Ascending aorta (tissue), 2 donors: ENCODE measurements at regions not wholly inside any gene's neighbourhood (a gene's known extent, or its start where the extent isn't known, plus 50 kb on each side); places are given as distances from the start of the nearest gene placed in this dataset.

Experiments used
- DNase-seq, 2 donors: peaks; one replicate each; pipeline ENCODE4 v3.0.0-alpha.2; 2019; ENCODE audit warnings: low spot score in 2 of 2
- H3K27ac ChIP-seq, 2 donors: fragments of 200-600 bp; sonication (generic); one replicate each; pipeline ENCODE4 v1.5.1; 2016 to 2017; ENCODE audit warnings: mild to moderate bottlenecking in 1 of 2
- H3K27me3 ChIP-seq: fragments of 200-600 bp; sonication (generic); one replicate; pipeline ENCODE4 v1.5.1; 2017
- H3K36me3 ChIP-seq, 2 donors: fragments of 200-600 bp; sonication (generic); one replicate each; pipeline ENCODE4 v1.5.1; 2016
- H3K4me1 ChIP-seq, 2 donors: fragments of 200-600 bp; sonication (generic); one replicate each; pipeline ENCODE4 v1.5.1; 2016 to 2017; ENCODE audit warnings: mild to moderate bottlenecking in 1 of 2
- H3K4me3 ChIP-seq, 2 donors: fragments of 200-600 bp; sonication (generic); one replicate each; pipeline ENCODE4 v1.5.1; 2016 to 2017; ENCODE audit warnings: mild to moderate bottlenecking in 1 of 2
- H3K9me3 ChIP-seq, 2 donors: fragments of 200-600 bp; sonication (generic); one replicate each; pipeline ENCODE4 v1.5.1; 2016
- CTCF ChIP-seq, 3 experiments: fragments of 200-600 bp in 2 of 3; fragments of 450-650 bp in 1 of 3; sonication (generic) in 2 of 3; IDR thresholded peaks; one replicate each; pipeline ENCODE4 v1.5.1; 2016 to 2019; ENCODE audit warnings: antibody characterized with exemption in 3 of 3, mild to moderate bottlenecking in 1 of 3, moderate library complexity in 1 of 3
- intact Hi-C: fragments of 100-400 bp; cut with DNase I; formaldehyde crosslinking; loops from one replicate; pipeline ENCODE4 v1.15.1; 2023

GRCh38 chr3:194069421-194070219 is 66.3 kb upstream of the HES1 start:
- Histone ChIP-seq H3K36me3 (no peaks in the 10 kb centered on the region), H3K27ac (no peak overlapping the region), H3K27me3 (no peaks in the 10 kb centered on the region), H3K4me3 (no peak overlapping the region), H3K4me1 (peaks cover 6 to 10% of the 10 kb centered on the region in 2 donors), H3K9me3 (peaks cover 0 to 18% of the 10 kb centered on the region in 2 donors)
- no peak for DNase-seq
- intact Hi-C loops = loop anchor here (5.0 to 10.0 kb wide), 2 partner anchors 208 to 1475 kb away; partner anchors contain the start of gene PPP1R2
- no peak for TF ChIP-seq CTCF (IDR thresholded peaks at IDR 0.05)

- intact Hi-C loops = loop anchor here (5.0 to 10.0 kb wide), 2 partner anchors 207 to 1475 kb away; partner anchors contain the start of gene PPP1R2
- Histone ChIP-seq H3K36me3 (no peaks in the 10 kb centered on the region), H3K27me3 (no peaks in the 10 kb centered on the region), H3K27ac (peak overlapping the region; percentile 74 to 86), H3K4me3 (peak overlapping the region; percentile 53 to 76), H3K9me3 (peaks cover 0 to 18% of the 10 kb centered on the region in 2 donors), H3K4me1 (peaks cover 6 to 10% of the 10 kb centered on the region in 2 donors)
- TF ChIP-seq CTCF (IDR thresholded peaks at IDR 0.05) = no peak
- no peak for DNase-seq
These were observed 65.7 kb upstream of the HES1 start for GRCh38 chr3:194070220-194070633.

- Histone ChIP-seq H3K36me3 (no peaks in the 10 kb centered on the region), H3K9me3 (peaks cover 0 to 18% of the 10 kb centered on the region in 2 donors), H3K4me3 (peak overlapping the region; percentile 53 to 76), H3K4me1 (peaks cover 6 to 10% of the 10 kb centered on the region in 2 donors), H3K27ac (peak overlapping the region; percentile 74 to 86), H3K27me3 (no peaks in the 10 kb centered on the region)
- DNase-seq = peak; percentile 37 to 95
- no peak for TF ChIP-seq CTCF (IDR thresholded peaks at IDR 0.05)
- intact Hi-C loops = loop anchor here (1.0 to 10.0 kb wide), 4 partner anchors 66 to 1474 kb away; partner anchors contain the start of gene PPP1R2
These were observed 65.1 kb upstream of the HES1 start for GRCh38 chr3:194070634-194071409.

- Histone ChIP-seq H3K9me3 (peaks cover 0 to 9% of the 10 kb centered on the region in 2 donors), H3K27me3 (no peaks in the 10 kb centered on the region), H3K4me3 (no peak overlapping the region), H3K27ac (no peak overlapping the region), H3K4me1 (peaks cover 6 to 10% of the 10 kb centered on the region in 2 donors), H3K36me3 (no peaks in the 10 kb centered on the region)
- intact Hi-C loops = loop anchor here (5.0 to 10.0 kb wide), 2 partner anchors 205 to 1473 kb away; partner anchors contain the start of gene PPP1R2
- no peak for TF ChIP-seq CTCF (IDR thresholded peaks at IDR 0.05)
- DNase-seq = no peak
These were observed 63.9 kb upstream of the HES1 start for GRCh38 chr3:194072097-194072428.

- Histone ChIP-seq H3K4me1 (peaks cover 6 to 10% of the 10 kb centered on the region in 2 donors), H3K27ac (no peak overlapping the region)
- no peak for DNase-seq
These were observed 63.2 kb upstream of the HES1 start for GRCh38 chr3:194072691-194073279.

More at GRCh38 chr3:194072691-194073279, 63.2 kb upstream of the HES1 start:
- intact Hi-C loops = loop anchor here (5.0 to 10.0 kb wide), 2 partner anchors 205 to 1472 kb away; partner anchors contain the start of gene PPP1R2
- no peaks in the 10 kb centered on the region for H3K27me3 ChIP-seq
- H3K9me3 ChIP-seq = peaks cover 0 to 2% of the 10 kb centered on the region in 2 donors
- H3K4me3 ChIP-seq = no peak overlapping the region
- no peaks in the 10 kb centered on the region for H3K36me3 ChIP-seq
- no peak for TF ChIP-seq CTCF (IDR thresholded peaks at IDR 0.05)
